NCI-H524 treated with DMSO at 0.1 percent for 48 hours (cell line): ENCODE measurements at regions not wholly inside any gene's neighbourhood (a gene's known extent, or its start where the extent isn't known, plus 50 kb on each side); places are given as distances from the start of the nearest gene placed in this dataset.

Experiments
- DNase-seq: peaks from one replicate; lab custom pipeline; 2025; lab: John Stamatoyannopoulos, UW

- no peak for DNase-seq
These were observed 77.2 kb upstream of the TLR3 start for GRCh38 chr4:185991770-185992169.

GRCh38 chr4:185992585-185992984 lies 76.4 kb upstream of the TLR3 start:
- no peak for DNase-seq

- DNase-seq = no peak
These were observed 75.5 kb upstream of the TLR3 start for GRCh38 chr4:185993328-185993973.

GRCh38 chr4:185994750-185995149 lies 74.2 kb upstream of the TLR3 start:
- DNase-seq = no peak

GRCh38 chr4:185995665-185996064 lies 73.3 kb upstream of the TLR3 start:
- no peak for DNase-seq

GRCh38 chr4:185997296-185997695 lies 71.7 kb upstream of the TLR3 start:
- DNase-seq = no peak

GRCh38 chr4:185998791-185999190 lies 70.2 kb upstream of the TLR3 start:
- no peak for DNase-seq

GRCh38 chr4:185999207-185999606 lies 69.7 kb upstream of the TLR3 start:
- DNase-seq = no peak

- DNase-seq = no peak
These were observed 66.1 kb upstream of the TLR3 start for GRCh38 chr4:186002853-186003252.

- DNase-seq = no peak
These were observed 65.2 kb upstream of the TLR3 start for GRCh38 chr4:186003746-186004145.

GRCh38 chr4:186008057-186008456 lies 60.9 kb upstream of the TLR3 start:
- no peak for DNase-seq

GRCh38 chr4:186009976-186010375 lies 59.0 kb upstream of the TLR3 start:
- no peak for DNase-seq

GRCh38 chr4:186010821-186011220 lies 58.1 kb upstream of the TLR3 start:
- DNase-seq = no peak

GRCh38 chr4:186012071-186012470 lies 56.9 kb upstream of the TLR3 start:
- no peak for DNase-seq

- DNase-seq = no peak
These were observed 55.4 kb upstream of the TLR3 start for GRCh38 chr4:186013419-186014186.

- DNase-seq = no peak
These were observed 53.6 kb upstream of the TLR3 start for GRCh38 chr4:186015212-186015817.

- DNase-seq = no peak
These were observed 52.2 kb upstream of the TLR3 start for GRCh38 chr4:186016796-186017195.

- DNase-seq = no peak
These were observed 51.2 kb upstream of the TLR3 start for GRCh38 chr4:186017801-186018200.

GRCh38 chr4:186018261-186018660 lies 50.7 kb upstream of the TLR3 start:
- no peak for DNase-seq

- DNase-seq = no peak
These were observed 50.2 kb upstream of the TLR3 start for GRCh38 chr4:186018784-186019183.
